ENCODE measurements at regions not wholly inside any gene's neighbourhood (a gene's known extent, or its start where the extent isn't known, plus 50 kb on each side); places are given as distances from the start of the nearest gene placed in this dataset.

GRCh38 chr15:36263666-36264065 lies 315.8 kb upstream of the CDIN1 start:
- no peak for DNase-seq (ENCODE audit: low spot score in 2 of 2)
- no peak overlapping the region for H3K27ac Mint-ChIP-seq
- H3K36me3 Mint-ChIP-seq = no peaks in the 10 kb centered on the region
- no peaks in the 10 kb centered on the region for H3K9me3 Mint-ChIP-seq
- no peak for ATAC-seq

GRCh38 chr15:36265422-36265821 lies 314.0 kb upstream of the CDIN1 start:
- DNase-seq (ENCODE audit: low spot score in 2 of 2) (no peak), ATAC-seq (no peak)
- no peaks in the 10 kb centered on the region for H3K36me3 Mint-ChIP-seq
- H3K27ac Mint-ChIP-seq = no peak overlapping the region
- H3K9me3 Mint-ChIP-seq = no peaks in the 10 kb centered on the region

GRCh38 chr15:36271048-36271447 lies 308.4 kb upstream of the CDIN1 start:
- no peak overlapping the region for H3K27ac Mint-ChIP-seq
- no peaks in the 10 kb centered on the region for H3K36me3 Mint-ChIP-seq
- DNase-seq (ENCODE audit: low spot score in 2 of 2) = no peak
- ATAC-seq = no peak
- H3K9me3 Mint-ChIP-seq = peaks cover 0 to 5% of the 10 kb centered on the region in 2 donors

GRCh38 chr15:36275656-36276055 lies 303.8 kb upstream of the CDIN1 start:
- Mint-ChIP-seq H3K36me3 (peaks cover 0 to 8% of the 10 kb centered on the region in 2 donors), H3K9me3 (peaks cover 3 to 25% of the 10 kb centered on the region in 2 donors), H3K27ac (no peak overlapping the region)
- ATAC-seq (no peak), DNase-seq (ENCODE audit: low spot score in 2 of 2) (no peak)

GRCh38 chr15:36278219-36278618 lies 301.2 kb upstream of the CDIN1 start:
- no peak for ATAC-seq
- H3K36me3 Mint-ChIP-seq = peaks cover 0 to 8% of the 10 kb centered on the region in 2 donors
- H3K9me3 Mint-ChIP-seq = peaks cover 3 to 27% of the 10 kb centered on the region in 2 donors
- no peak overlapping the region for H3K27ac Mint-ChIP-seq
- no peak for DNase-seq (ENCODE audit: low spot score in 2 of 2)

- no peak for ATAC-seq
- no peak for DNase-seq (ENCODE audit: low spot score in 2 of 2)
- peaks cover 0 to 8% of the 10 kb centered on the region in 2 donors for H3K36me3 Mint-ChIP-seq
- H3K27ac Mint-ChIP-seq = no peak overlapping the region
- peaks cover 0 to 20% of the 10 kb centered on the region in 2 donors for H3K9me3 Mint-ChIP-seq
Observed at GRCh38 chr15:36282821-36283220, 296.6 kb upstream of the CDIN1 start.

- no peak overlapping the region for H3K27ac Mint-ChIP-seq
- H3K9me3 Mint-ChIP-seq = peaks cover 0 to 17% of the 10 kb centered on the region in 2 donors
Observed at GRCh38 chr15:36284911-36285310, 294.5 kb upstream of the CDIN1 start.

GRCh38 chr15:36291501-36291900 lies 287.9 kb upstream of the CDIN1 start:
- ATAC-seq (no peak), DNase-seq (ENCODE audit: low spot score in 2 of 2) (no peak)
- Mint-ChIP-seq H3K27ac (no peak overlapping the region), H3K9me3 (peaks cover 0 to 9% of the 10 kb centered on the region in 2 donors), H3K36me3 (no peaks in the 10 kb centered on the region)

More at GRCh38 chr15:36284911-36285310, 294.5 kb upstream of the CDIN1 start:
- DNase-seq (ENCODE audit: low spot score in 2 of 2) = no peak
- no peak for ATAC-seq
- no peaks in the 10 kb centered on the region for H3K36me3 Mint-ChIP-seq

- DNase-seq (ENCODE audit: low spot score in 2 of 2) (no peak), ATAC-seq (no peak)
- no peak overlapping the region for H3K27ac Mint-ChIP-seq
- peaks cover 0 to 3% of the 10 kb centered on the region in 2 donors for H3K9me3 Mint-ChIP-seq
- H3K36me3 Mint-ChIP-seq = no peaks in the 10 kb centered on the region
Observed at GRCh38 chr15:36294359-36294758, 285.1 kb upstream of the CDIN1 start.

- no peak for ATAC-seq
- no peak for DNase-seq (ENCODE audit: low spot score in 2 of 2)
- H3K36me3 Mint-ChIP-seq = no peaks in the 10 kb centered on the region
- H3K9me3 Mint-ChIP-seq = no peaks in the 10 kb centered on the region
- no peak overlapping the region for H3K27ac Mint-ChIP-seq
Observed at GRCh38 chr15:36301947-36302346, 277.5 kb upstream of the CDIN1 start.

- Mint-ChIP-seq H3K36me3 (no peaks in the 10 kb centered on the region), H3K9me3 (peaks cover 0 to 4% of the 10 kb centered on the region in 2 donors), H3K27ac (no peak overlapping the region)
- ATAC-seq (no peak), DNase-seq (ENCODE audit: low spot score in 2 of 2) (no peak)
Observed at GRCh38 chr15:36313021-36313420, 266.4 kb upstream of the CDIN1 start.

GRCh38 chr15:36313736-36314280 lies 265.6 kb upstream of the CDIN1 start:
- ATAC-seq (no peak), DNase-seq (ENCODE audit: low spot score in 2 of 2) (no peak)
- H3K36me3 Mint-ChIP-seq = no peaks in the 10 kb centered on the region
- H3K9me3 Mint-ChIP-seq = peaks cover 0 to 4% of the 10 kb centered on the region in 2 donors
- no peak overlapping the region for H3K27ac Mint-ChIP-seq

GRCh38 chr15:36315649-36316048 lies 263.8 kb upstream of the CDIN1 start:
- ATAC-seq = no peak
- no peak for DNase-seq (ENCODE audit: low spot score in 2 of 2)
- no peak overlapping the region for H3K27ac Mint-ChIP-seq
- peaks cover 0 to 4% of the 10 kb centered on the region in 2 donors for H3K9me3 Mint-ChIP-seq
- no peaks in the 10 kb centered on the region for H3K36me3 Mint-ChIP-seq

GRCh38 chr15:36323615-36324014 lies 255.8 kb upstream of the CDIN1 start:
- Mint-ChIP-seq H3K27ac (no peak overlapping the region), H3K36me3 (no peaks in the 10 kb centered on the region), H3K9me3 (peaks cover 0 to 5% of the 10 kb centered on the region in 2 donors)
- no peak for ATAC-seq
- no peak for DNase-seq (ENCODE audit: low spot score in 2 of 2)

GRCh38 chr15:36325206-36325605 lies 254.2 kb upstream of the CDIN1 start:
- no peak for ATAC-seq
- H3K27ac Mint-ChIP-seq = no peak overlapping the region
- no peaks in the 10 kb centered on the region for H3K36me3 Mint-ChIP-seq
- DNase-seq (ENCODE audit: low spot score in 2 of 2) = no peak
- H3K9me3 Mint-ChIP-seq = peaks cover 0 to 5% of the 10 kb centered on the region in 2 donors

- H3K36me3 Mint-ChIP-seq = no peaks in the 10 kb centered on the region
Observed at GRCh38 chr15:36329592-36329991, 249.8 kb upstream of the CDIN1 start.

GRCh38 chr15:36330598-36330997 lies 248.8 kb upstream of the CDIN1 start:
- Mint-ChIP-seq H3K9me3 (peaks cover 0 to 2% of the 10 kb centered on the region in 2 donors), H3K36me3 (no peaks in the 10 kb centered on the region), H3K27ac (no peak overlapping the region)
- DNase-seq (ENCODE audit: low spot score in 2 of 2) = no peak
- ATAC-seq = no peak

More at GRCh38 chr15:36329592-36329991, 249.8 kb upstream of the CDIN1 start:
- Mint-ChIP-seq H3K27ac (no peak overlapping the region), H3K9me3 (peaks cover 0 to 5% of the 10 kb centered on the region in 2 donors)
- ATAC-seq (no peak), DNase-seq (ENCODE audit: low spot score in 2 of 2) (no peak)

- Mint-ChIP-seq H3K36me3 (no peaks in the 10 kb centered on the region), H3K27ac (no peak overlapping the region), H3K9me3 (peaks cover 0 to 2% of the 10 kb centered on the region in 2 donors)
- ATAC-seq (no peak), DNase-seq (ENCODE audit: low spot score in 2 of 2) (no peak)
Observed at GRCh38 chr15:36331531-36332275, 247.7 kb upstream of the CDIN1 start.
